NT2/D1 (cell line): ENCODE measurements at regions not wholly inside any gene's neighbourhood (a gene's known extent, or its start where the extent isn't known, plus 50 kb on each side); places are given as distances from the start of the nearest gene placed in this dataset.

Source experiments
- SUZ12 ChIP-seq: IDR thresholded peaks from 2 replicates; pipeline ENCODE4 v1.6.1; 2011; ENCODE audit not compliant: insufficient read length, insufficient read depth; ENCODE audit errors: extremely low read depth
- YY1 ChIP-seq: IDR thresholded peaks from 2 replicates; pipeline ENCODE4 v1.6.1; 2011; ENCODE audit not compliant: insufficient read length, insufficient read depth
- ZNF274 ChIP-seq: IDR thresholded peaks from 2 replicates; pipeline ENCODE4 v1.6.1; 2011; ENCODE audit warnings: mild to moderate bottlenecking, low read depth, low read length

GRCh38 chr5:31000287-31000686 lies 193.2 kb upstream of the CDH6 start:
- no peak for TF ChIP-seq ZNF274
- TF ChIP-seq YY1, result no peak
- TF ChIP-seq SUZ12, result no peak
